CD14-positive monocyte (primary cell): ENCODE measurements at regions not wholly inside any gene's neighbourhood (a gene's known extent, or its start where the extent isn't known, plus 50 kb on each side); places are given as distances from the start of the nearest gene placed in this dataset.

Experiments
- DNase-seq, 3 donors: peaks; one replicate each; pipeline ENCODE4 v3.0.0-alpha.2; 2011 to 2022
- H2AFZ ChIP-seq: 2 replicates; pipeline ENCODE4 v1.6.0; 2012; ENCODE audit warnings: mild to moderate bottlenecking, low read depth, low read length, inconsistent platforms; ENCODE audit not compliant: insufficient read depth, poor library complexity, severe bottlenecking
- H3K27ac ChIP-seq, 2 donors: 1 replicate in 1 of 2; 2 replicates in 1 of 2; pipeline ENCODE4 v1.5.1; 2012 to 2013; ENCODE audit warnings: low read length in 2 of 2, control low read depth in 1 of 2, inconsistent platforms in 1 of 2, low read depth in 1 of 2, mild to moderate bottlenecking in 1 of 2
- H3K27me3 ChIP-seq, 2 donors: one replicate each; pipeline versions ENCODE4 v1.6.0 to v1.6.1; 2011 to 2013; ENCODE audit warnings: low read length in 2 of 2; ENCODE audit not compliant: control insufficient read depth in 2 of 2, insufficient read depth in 2 of 2
- H3K36me3 ChIP-seq, 2 donors: replicated peaks in 1 of 2; 1 replicate in 1 of 2; 2 replicates in 1 of 2; pipeline versions ENCODE4 v1.5.1 to v1.6.1; 2012 to 2013; ENCODE audit warnings: low read length in 2 of 2, control low read depth in 1 of 2, inconsistent platforms in 1 of 2, mild to moderate bottlenecking in 1 of 2; ENCODE audit not compliant: insufficient read depth in 2 of 2, control insufficient read depth in 1 of 2
- H3K4me1 ChIP-seq, 2 donors: 1 replicate in 1 of 2; 2 replicates in 1 of 2; pipeline versions ENCODE4 v1.5.1 to v1.6.1; 2012 to 2013; ENCODE audit warnings: low read length in 2 of 2, control low read depth in 1 of 2, inconsistent platforms in 1 of 2, mild to moderate bottlenecking in 1 of 2, moderate library complexity in 1 of 2; ENCODE audit not compliant: insufficient read depth in 2 of 2, control insufficient read depth in 1 of 2
- H3K4me2 ChIP-seq: replicated peaks from 2 replicates; pipeline ENCODE3; 2012; ENCODE audit warnings: low read length, moderate library complexity, mild to moderate bottlenecking; ENCODE audit not compliant: poor library complexity, severe bottlenecking; ENCODE audit errors: extremely low read depth
- H3K4me3 ChIP-seq, 3 experiments: fragments of 200-600 bp in 1 of 3; sonication (generic) in 1 of 3; replicated peaks in 1 of 3; 1 replicate in 2 of 3; 2 replicates in 1 of 3; pipeline ENCODE4 v1.5.1; 2011 to 2013; ENCODE audit warnings: low read length in 3 of 3, mild to moderate bottlenecking in 3 of 3, control low read depth in 2 of 3, low read depth in 2 of 3, inconsistent platforms in 1 of 3, moderate library complexity in 1 of 3
- H3K79me2 ChIP-seq: 2 replicates; pipeline ENCODE4 v1.6.0; 2012; ENCODE audit warnings: mild to moderate bottlenecking, control low read depth, inconsistent platforms, low read length, moderate library complexity; ENCODE audit not compliant: insufficient read depth
- H3K9ac ChIP-seq: 2 replicates; pipeline ENCODE4 v1.6.0; 2017; ENCODE audit warnings: low read length, mild to moderate bottlenecking; ENCODE audit not compliant: insufficient read depth, poor library complexity, severe bottlenecking
- H3K9me3 ChIP-seq, 2 donors: replicated peaks in 1 of 2; 1 replicate in 1 of 2; 2 replicates in 1 of 2; pipeline versions ENCODE4 v1.5.1 to v1.6.1; 2012 to 2013; ENCODE audit warnings: low read length in 2 of 2, control low read depth in 1 of 2; ENCODE audit not compliant: control insufficient read depth in 1 of 2, insufficient read depth in 1 of 2
- H4K20me1 ChIP-seq: 2 replicates; pipeline ENCODE4 v1.6.0; 2012; ENCODE audit warnings: mild to moderate bottlenecking, low read length, control low read depth, moderate library complexity; ENCODE audit not compliant: insufficient read depth
- H3K27ac Mint-ChIP-seq, 7 donors: one replicate each; pipeline ENCODE4 v1.8.0; 2020; ENCODE audit warnings: mild to moderate bottlenecking in 7 of 7, mixed read lengths in 7 of 7, moderate library complexity in 6 of 7, inconsistent platforms in 2 of 7
- H3K27me3 Mint-ChIP-seq, 3 donors: one replicate each; pipeline ENCODE4 v1.8.0; 2021 to 2022; ENCODE audit warnings: low read depth in 3 of 3, mild to moderate bottlenecking in 3 of 3, mixed read lengths in 3 of 3, moderate library complexity in 3 of 3, inconsistent platforms in 1 of 3
- H3K36me3 Mint-ChIP-seq, 2 donors: one replicate each; pipeline ENCODE4 v1.8.0; 2020; ENCODE audit warnings: mixed read lengths in 2 of 2, inconsistent platforms in 1 of 2, mild to moderate bottlenecking in 1 of 2
- H3K4me1 Mint-ChIP-seq: one replicate; pipeline ENCODE4 v1.8.0; 2020; ENCODE audit warnings: mild to moderate bottlenecking, mixed read lengths
- H3K4me3 Mint-ChIP-seq, 2 donors: one replicate each; pipeline ENCODE4 v1.8.0; 2020; ENCODE audit warnings: mild to moderate bottlenecking in 2 of 2, mixed read lengths in 2 of 2, moderate library complexity in 1 of 2
- H3K9me3 Mint-ChIP-seq, 7 donors: one replicate each; pipeline ENCODE4 v1.8.0; 2020 to 2022; ENCODE audit warnings: mixed read lengths in 7 of 7, mild to moderate bottlenecking in 6 of 7, moderate library complexity in 6 of 7, inconsistent platforms in 2 of 7
- CTCF ChIP-seq: fragments of 200-600 bp; IDR thresholded peaks from one replicate; pipeline ENCODE4 v1.8.0; 2022; ENCODE audit warnings: antibody characterized with exemption, mild to moderate bottlenecking
- WGBS: methylation state at CpG from one replicate; pipeline ENCODE4 v1.1.5; 2013; ENCODE audit warnings: missing lambda C conversion rate; ENCODE audit not compliant: insufficient coverage; 5-methylcytosine and 5-hydroxymethylcytosine counted together
- intact Hi-C, 2 donors: fragments of 100-400 bp; cut with micrococcal nuclease; formaldehyde crosslinking; loops; one replicate each; pipeline versions ENCODE4 v1.15.0 to v1.15.1; 2023

- H3K27ac ChIP-seq: no peak overlapping the region
- H3K36me3 ChIP-seq: no peaks in the 10 kb centered on the region
- TF ChIP-seq CTCF: no peak
- H3K4me2 ChIP-seq: no peak overlapping the region
- H3K9ac ChIP-seq: no peak overlapping the region
- no peaks in the 10 kb centered on the region for H3K79me2 ChIP-seq
- no CpG with 5 or more reads among the region's 2 CpGs for WGBS
- no peaks in the 10 kb centered on the region for H3K4me1 Mint-ChIP-seq
- H4K20me1 ChIP-seq: no peaks in the 10 kb centered on the region
- no peak overlapping the region for H2AFZ ChIP-seq
- peaks cover 0 to 4% (median 0%) of the 10 kb centered on the region in 7 donors for H3K9me3 Mint-ChIP-seq
- no peaks in the 10 kb centered on the region for H3K27me3 Mint-ChIP-seq
- DNase-seq: no peak
- no peaks in the 10 kb centered on the region for H3K36me3 Mint-ChIP-seq
- no peaks in the 10 kb centered on the region for H3K4me1 ChIP-seq
- H3K4me3 ChIP-seq: no peak overlapping the region
- H3K4me3 Mint-ChIP-seq: no peak overlapping the region
- intact Hi-C loops: no loop called here
- no peaks in the 10 kb centered on the region for H3K27me3 ChIP-seq
- peaks cover 0 to 2% of the 10 kb centered on the region in 2 donors for H3K9me3 ChIP-seq
- no peak overlapping the region for H3K27ac Mint-ChIP-seq
Measured at GRCh38 chr2:21781962-21782361, 658.2 kb downstream of the TDRD15 start.

GRCh38 chr2:21782866-21783265, 659.1 kb downstream of the TDRD15 start:
- H3K27me3 ChIP-seq: no peaks in the 10 kb centered on the region
- DNase-seq: no peak
- H3K4me1 ChIP-seq: no peaks in the 10 kb centered on the region

More at GRCh38 chr2:21782866-21783265, 659.1 kb downstream of the TDRD15 start:
- H2AFZ ChIP-seq: no peak overlapping the region
- H4K20me1 ChIP-seq: no peaks in the 10 kb centered on the region
- Mint-ChIP-seq H3K36me3 (no peaks in the 10 kb centered on the region), H3K27me3 (no peaks in the 10 kb centered on the region), H3K4me3 (no peak overlapping the region), H3K27ac (no peak overlapping the region), H3K9me3 (peaks cover 0 to 4% (median 0%) of the 10 kb centered on the region in 7 donors), H3K4me1 (no peaks in the 10 kb centered on the region)
- peaks cover 0 to 2% of the 10 kb centered on the region in 2 donors for H3K9me3 ChIP-seq
- H3K4me2 ChIP-seq: no peak overlapping the region
- H3K9ac ChIP-seq: no peak overlapping the region
- H3K36me3 ChIP-seq: no peaks in the 10 kb centered on the region
- TF ChIP-seq CTCF: no peak
- intact Hi-C loops: no loop called here
- no peaks in the 10 kb centered on the region for H3K79me2 ChIP-seq
- no peak overlapping the region for H3K27ac ChIP-seq
- no peak overlapping the region for H3K4me3 ChIP-seq
- WGBS: 100% methylated on average over 2 of the region's 6 CpGs
